Suprapubic skin (tissue), 4 donors: ENCODE measurements at regions not wholly inside any gene's neighbourhood (a gene's known extent, or its start where the extent isn't known, plus 50 kb on each side); places are given as distances from the start of the nearest gene placed in this dataset.

Experiments
- POLR2A ChIP-seq, 2 donors: fragments of 450-650 bp; IDR thresholded peaks; one replicate each; pipeline ENCODE4 v1.6.1; 2017; ENCODE audit warnings: antibody characterized with exemption in 2 of 2, mild to moderate bottlenecking in 2 of 2, moderate library complexity in 2 of 2
- POLR2AphosphoS5 ChIP-seq, 3 donors: sonication (generic); formaldehyde crosslinking; IDR thresholded peaks; one replicate each; pipeline ENCODE4 v1.6.1; 2017; ENCODE audit warnings: antibody characterized with exemption in 3 of 3
- TF ChIP-seq, protein P1 (sequence below), 2 donors: fragments of 200-600 bp in 1 of 2; fragments of 450-650 bp in 1 of 2; sonication (generic) in 1 of 2; IDR thresholded peaks; one replicate each; pipeline ENCODE4 v1.5.1; 2016 to 2019; ENCODE audit warnings: antibody characterized with exemption in 2 of 2, mild to moderate bottlenecking in 1 of 2, moderate library complexity in 1 of 2

DNA sequence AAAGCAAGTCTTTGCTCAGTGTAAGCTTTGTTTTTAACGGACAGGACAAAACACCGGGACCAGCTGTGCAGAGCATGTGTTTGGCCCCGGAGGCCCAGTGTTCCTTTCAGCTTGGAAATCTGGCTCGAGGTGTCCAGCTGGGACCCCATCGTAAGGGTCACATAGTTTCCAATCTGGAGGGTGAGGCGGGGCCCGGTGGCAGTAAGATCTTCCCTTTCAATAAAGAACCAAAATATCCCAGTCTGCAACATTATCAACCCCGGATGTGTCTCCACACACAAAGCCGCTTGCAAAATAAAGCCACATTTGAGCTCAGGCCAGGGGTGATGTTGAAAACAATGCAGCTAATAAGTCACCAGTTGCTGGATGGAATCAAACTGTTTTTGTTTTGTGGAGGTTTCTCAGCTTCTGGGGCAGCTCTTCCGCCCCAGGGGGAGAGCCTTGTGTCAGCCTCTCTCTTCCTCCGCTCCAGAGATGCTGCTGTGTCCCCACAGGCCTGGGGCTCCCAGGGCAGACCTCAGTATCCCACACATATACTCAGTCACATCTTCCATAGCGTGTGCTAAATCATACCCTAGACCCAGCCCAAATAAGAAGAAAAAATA lies 138.6 kb upstream of the GLI2 start:
- TF ChIP-seq POLR2AphosphoS5 (IDR thresholded peaks at IDR 0.05), result peak in 1 of 3 donors; percentile 35
- TF ChIP-seq, protein P1, sequence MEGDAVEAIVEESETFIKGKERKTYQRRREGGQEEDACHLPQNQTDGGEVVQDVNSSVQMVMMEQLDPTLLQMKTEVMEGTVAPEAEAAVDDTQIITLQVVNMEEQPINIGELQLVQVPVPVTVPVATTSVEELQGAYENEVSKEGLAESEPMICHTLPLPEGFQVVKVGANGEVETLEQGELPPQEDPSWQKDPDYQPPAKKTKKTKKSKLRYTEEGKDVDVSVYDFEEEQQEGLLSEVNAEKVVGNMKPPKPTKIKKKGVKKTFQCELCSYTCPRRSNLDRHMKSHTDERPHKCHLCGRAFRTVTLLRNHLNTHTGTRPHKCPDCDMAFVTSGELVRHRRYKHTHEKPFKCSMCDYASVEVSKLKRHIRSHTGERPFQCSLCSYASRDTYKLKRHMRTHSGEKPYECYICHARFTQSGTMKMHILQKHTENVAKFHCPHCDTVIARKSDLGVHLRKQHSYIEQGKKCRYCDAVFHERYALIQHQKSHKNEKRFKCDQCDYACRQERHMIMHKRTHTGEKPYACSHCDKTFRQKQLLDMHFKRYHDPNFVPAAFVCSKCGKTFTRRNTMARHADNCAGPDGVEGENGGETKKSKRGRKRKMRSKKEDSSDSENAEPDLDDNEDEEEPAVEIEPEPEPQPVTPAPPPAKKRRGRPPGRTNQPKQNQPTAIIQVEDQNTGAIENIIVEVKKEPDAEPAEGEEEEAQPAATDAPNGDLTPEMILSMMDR (IDR thresholded peaks at IDR 0.05), result no peak
- no peak for TF ChIP-seq POLR2A (IDR thresholded peaks at IDR 0.05)
